Spleen (tissue), 7 donors: ENCODE measurements at regions not wholly inside any gene's neighbourhood (a gene's known extent, or its start where the extent isn't known, plus 50 kb on each side); places are given as distances from the start of the nearest gene placed in this dataset.

Experiments
- POLR2A ChIP-seq, 3 donors: fragments of 450-650 bp; IDR thresholded peaks; one replicate each; pipeline ENCODE4 v1.5.1; 2017; ENCODE audit warnings: antibody characterized with exemption in 3 of 3, mild to moderate bottlenecking in 1 of 3
- POLR2AphosphoS5 ChIP-seq, 3 donors: sonication (generic); formaldehyde crosslinking; IDR thresholded peaks; one replicate each; pipeline ENCODE4 v1.5.1; 2017; ENCODE audit warnings: antibody characterized with exemption in 3 of 3
- TF ChIP-seq, protein P1 (sequence below), 11 experiments: fragments of 200-600 bp in 7 of 11; fragments of 450-650 bp in 4 of 11; sonication (generic) in 4 of 11; IDR thresholded peaks in 8 of 11; conservative IDR thresholded peaks in 3 of 11; 1 replicate in 7 of 11; 2 replicates in 4 of 11; pipeline versions ENCODE4 v1.4.0 to v1.8.0; 2016 to 2021; ENCODE audit warnings: antibody characterized with exemption in 11 of 11, inconsistent platforms in 4 of 11, mild to moderate bottlenecking in 1 of 11
- donor health status: DM: no; HTN: no; CAD: no; lungs with moderate emphysema.
- donor health status: DM: no; HTN: no; CAD: no.
- donor health status: DM: no; HTN: no; CAD: no.

- TF ChIP-seq, protein P1, sequence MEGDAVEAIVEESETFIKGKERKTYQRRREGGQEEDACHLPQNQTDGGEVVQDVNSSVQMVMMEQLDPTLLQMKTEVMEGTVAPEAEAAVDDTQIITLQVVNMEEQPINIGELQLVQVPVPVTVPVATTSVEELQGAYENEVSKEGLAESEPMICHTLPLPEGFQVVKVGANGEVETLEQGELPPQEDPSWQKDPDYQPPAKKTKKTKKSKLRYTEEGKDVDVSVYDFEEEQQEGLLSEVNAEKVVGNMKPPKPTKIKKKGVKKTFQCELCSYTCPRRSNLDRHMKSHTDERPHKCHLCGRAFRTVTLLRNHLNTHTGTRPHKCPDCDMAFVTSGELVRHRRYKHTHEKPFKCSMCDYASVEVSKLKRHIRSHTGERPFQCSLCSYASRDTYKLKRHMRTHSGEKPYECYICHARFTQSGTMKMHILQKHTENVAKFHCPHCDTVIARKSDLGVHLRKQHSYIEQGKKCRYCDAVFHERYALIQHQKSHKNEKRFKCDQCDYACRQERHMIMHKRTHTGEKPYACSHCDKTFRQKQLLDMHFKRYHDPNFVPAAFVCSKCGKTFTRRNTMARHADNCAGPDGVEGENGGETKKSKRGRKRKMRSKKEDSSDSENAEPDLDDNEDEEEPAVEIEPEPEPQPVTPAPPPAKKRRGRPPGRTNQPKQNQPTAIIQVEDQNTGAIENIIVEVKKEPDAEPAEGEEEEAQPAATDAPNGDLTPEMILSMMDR (IDR thresholded peaks at IDR 0.05 in 8 of 11, conservative IDR thresholded peaks at IDR 0.05 in 3 of 11), result no peak
- no peak for TF ChIP-seq POLR2A (IDR thresholded peaks at IDR 0.05)
- no peak for TF ChIP-seq POLR2AphosphoS5 (IDR thresholded peaks at IDR 0.05)
Observed at GRCh38 chr7:42292991-42293521, 56.0 kb upstream of the GLI3 start.
